Upper lobe of left lung (tissue), 6 donors: ENCODE measurements at regions not wholly inside any gene's neighbourhood (a gene's known extent, or its start where the extent isn't known, plus 50 kb on each side); places are given as distances from the start of the nearest gene placed in this dataset.
A peak's percentile ranks its signal among the peaks of the same experiment; 100 is the strongest.

Experiments used
- ATAC-seq, 2 donors: fragments of 200-7000 bp; cut with Tn5 transposase; one replicate each; pipeline ENCODE4 v1.9.1; 2022; ENCODE audit warnings: mild to moderate bottlenecking in 2 of 2, moderate library complexity in 2 of 2; ENCODE audit not compliant: low FRiP score in 2 of 2
- DNase-seq, 2 donors: peaks; one replicate each; pipeline ENCODE4 v3.0.0-alpha.2; 2019 to 2020
- H3K27ac ChIP-seq, 4 donors: fragments of 200-600 bp; sonication (generic); one replicate each; pipeline ENCODE4 v1.5.1; 2016 to 2019
- H3K27me3 ChIP-seq, 4 donors: fragments of 200-600 bp; sonication (generic); one replicate each; pipeline ENCODE4 v1.5.1; 2017 to 2019
- H3K36me3 ChIP-seq, 4 donors: fragments of 200-600 bp; sonication (generic); one replicate each; pipeline ENCODE4 v1.5.1; 2016 to 2019
- H3K4me1 ChIP-seq, 4 donors: fragments of 200-600 bp; sonication (generic); one replicate each; pipeline ENCODE4 v1.5.1; 2018 to 2019
- H3K4me3 ChIP-seq, 4 donors: fragments of 200-600 bp; sonication (generic); one replicate each; pipeline ENCODE4 v1.5.1; 2017 to 2019; ENCODE audit warnings: mild to moderate bottlenecking in 2 of 4, moderate library complexity in 1 of 4
- H3K9me3 ChIP-seq, 4 donors: fragments of 200-600 bp; sonication (generic); one replicate each; pipeline ENCODE4 v1.5.1; 2018 to 2019
- CTCF ChIP-seq, 6 experiments: fragments of 450-650 bp in 4 of 6; fragments of 200-600 bp in 2 of 6; sonication (generic) in 2 of 6; IDR thresholded peaks; one replicate each; pipeline ENCODE4 v1.5.1; 2016 to 2019; ENCODE audit warnings: antibody characterized with exemption in 6 of 6
- EP300 ChIP-seq, 4 donors: sonication (generic); formaldehyde crosslinking; IDR thresholded peaks; one replicate each; pipeline ENCODE4 v1.5.1; 2017; ENCODE audit warnings: antibody characterized with exemption in 4 of 4, control low read depth in 2 of 4
- POLR2A ChIP-seq, 4 donors: fragments of 450-650 bp; IDR thresholded peaks; one replicate each; pipeline ENCODE4 v1.5.1; 2016 to 2017; ENCODE audit warnings: antibody characterized with exemption in 4 of 4, mild to moderate bottlenecking in 2 of 4
- POLR2AphosphoS5 ChIP-seq, 2 donors: sonication (generic); formaldehyde crosslinking; IDR thresholded peaks; one replicate each; pipeline ENCODE4 v1.5.1; 2017; ENCODE audit warnings: antibody characterized with exemption in 2 of 2
- WGBS, 2 donors: methylation state at CpG; one replicate each; pipeline ENCODE4 v1.1.5; 2017 to 2018; 5-methylcytosine and 5-hydroxymethylcytosine counted together
- donor health status: DM: no; HTN: no; CAD: no; lungs with moderate emphysema.
- donor health status: DM: no; HTN: yes; CAD: no; lungs with severe emphysema.

GRCh38 chr9:27653246-27653645 is 80.0 kb upstream of the C9orf72 start:
- no peak for ATAC-seq
- no peak overlapping the region for H3K27ac ChIP-seq

DNA sequence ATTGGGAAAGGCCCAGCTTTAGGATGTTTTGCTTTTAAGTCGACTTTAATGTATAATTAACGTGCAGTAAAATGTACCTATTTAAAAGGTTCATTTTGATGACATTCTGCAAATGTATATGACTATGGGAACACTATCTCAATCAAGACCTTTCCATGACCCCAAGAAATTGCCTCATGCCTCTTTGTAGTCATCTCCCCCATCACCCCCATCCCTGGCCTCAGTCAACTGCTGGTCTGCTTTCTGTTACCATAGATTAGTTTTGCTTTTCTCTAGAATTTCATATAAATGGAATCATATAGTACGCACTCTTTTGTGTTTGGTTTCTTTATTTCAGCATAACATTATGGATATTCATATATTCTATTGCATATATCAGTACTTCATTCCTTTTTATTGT is 80.7 kb upstream of the C9orf72 start:
- no peaks in the 10 kb centered on the region for H3K36me3 ChIP-seq
- TF ChIP-seq POLR2A (IDR thresholded peaks at IDR 0.05): no peak
- TF ChIP-seq CTCF (IDR thresholded peaks at IDR 0.05): no peak
- TF ChIP-seq POLR2AphosphoS5 (IDR thresholded peaks at IDR 0.05): no peak
- no peak for TF ChIP-seq EP300 (IDR thresholded peaks at IDR 0.05)
- H3K4me1 ChIP-seq: no peaks in the 10 kb centered on the region
- DNase-seq (no peak), ATAC-seq (no peak)
- no peaks in the 10 kb centered on the region for H3K9me3 ChIP-seq
- H3K4me3 ChIP-seq: no peak overlapping the region
- WGBS, 2 donors: 79 to 92% methylated on average over 3 of the region's 3 CpGs
- no peaks in the 10 kb centered on the region for H3K27me3 ChIP-seq
- H3K27ac ChIP-seq: no peak overlapping the region

More at GRCh38 chr9:27653246-27653645, 80.0 kb upstream of the C9orf72 start:
- no peaks in the 10 kb centered on the region for H3K36me3 ChIP-seq
- H3K27me3 ChIP-seq: no peaks in the 10 kb centered on the region
- H3K4me1 ChIP-seq: no peaks in the 10 kb centered on the region
- no peak overlapping the region for H3K4me3 ChIP-seq
- H3K9me3 ChIP-seq: no peaks in the 10 kb centered on the region
- TF ChIP-seq EP300 (IDR thresholded peaks at IDR 0.05) (no peak), POLR2AphosphoS5 (IDR thresholded peaks at IDR 0.05) (no peak), POLR2A (IDR thresholded peaks at IDR 0.05) (no peak), CTCF (IDR thresholded peaks at IDR 0.05) (no peak)
- DNase-seq: no peak
- WGBS, 2 donors: 70 to 76% methylated on average over 1 of the region's 1 CpG

DNA sequence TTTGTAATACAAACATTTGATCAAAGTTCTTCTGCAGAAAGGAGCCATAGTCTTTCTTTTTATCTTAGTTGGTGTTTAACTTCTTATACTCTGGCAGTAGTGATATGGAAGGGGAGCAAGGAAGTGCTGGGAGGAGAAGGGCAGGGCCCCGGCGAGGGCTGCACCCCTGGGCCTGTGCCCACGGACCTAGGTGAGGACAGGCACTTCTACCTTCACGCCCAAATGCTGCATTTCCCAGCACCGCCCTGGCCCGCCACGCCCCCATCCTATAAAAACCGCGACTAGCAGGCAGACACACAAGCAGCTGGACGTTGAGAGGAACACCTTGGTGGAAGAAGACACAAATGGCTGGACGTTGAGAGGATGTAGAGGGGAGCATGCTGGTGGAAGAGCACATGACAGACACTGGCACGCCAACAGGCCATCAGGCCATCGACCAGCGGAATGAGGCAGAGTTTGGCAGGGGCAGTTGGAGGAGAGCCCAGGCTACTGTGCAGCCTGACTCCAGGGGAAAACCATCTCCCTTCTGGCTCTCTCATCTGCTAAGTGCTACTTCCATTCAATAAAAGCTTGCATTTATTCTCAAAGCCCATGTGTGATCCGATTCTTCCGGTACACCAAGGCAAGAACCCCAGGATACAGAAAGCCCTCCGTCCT is 81.5 kb upstream of the C9orf72 start:
- Histone ChIP-seq H3K36me3 (no peaks in the 10 kb centered on the region), H3K4me1 (no peaks in the 10 kb centered on the region), H3K27me3 (no peaks in the 10 kb centered on the region), H3K9me3 (no peaks in the 10 kb centered on the region), H3K27ac (no peak overlapping the region), H3K4me3 (no peak overlapping the region)
- DNase-seq (peak in 1 of 2 donors; percentile 64), ATAC-seq (no peak)
- 78 to 79% methylated on average over 12 to 17 of the region's 17 CpGs for WGBS, 2 donors
- TF ChIP-seq POLR2A (IDR thresholded peaks at IDR 0.05) (no peak), EP300 (IDR thresholded peaks at IDR 0.05) (no peak), CTCF (IDR thresholded peaks at IDR 0.05) (no peak), POLR2AphosphoS5 (IDR thresholded peaks at IDR 0.05) (no peak)

GRCh38 chr9:27655441-27655840 is 82.2 kb upstream of the C9orf72 start:
- no peak for DNase-seq
- ATAC-seq: peak in 1 of 2 donors; percentile 21
- Histone ChIP-seq H3K27me3 (no peaks in the 10 kb centered on the region), H3K9me3 (no peaks in the 10 kb centered on the region), H3K4me3 (no peak overlapping the region), H3K36me3 (no peaks in the 10 kb centered on the region), H3K27ac (no peak overlapping the region), H3K4me1 (no peaks in the 10 kb centered on the region)
- no peak for TF ChIP-seq CTCF (IDR thresholded peaks at IDR 0.05)
- no peak for TF ChIP-seq POLR2A (IDR thresholded peaks at IDR 0.05)
- no peak for TF ChIP-seq EP300 (IDR thresholded peaks at IDR 0.05)
- no peak for TF ChIP-seq POLR2AphosphoS5 (IDR thresholded peaks at IDR 0.05)
- WGBS, 2 donors: 52 to 60% methylated on average over 2 of the region's 2 CpGs

DNA sequence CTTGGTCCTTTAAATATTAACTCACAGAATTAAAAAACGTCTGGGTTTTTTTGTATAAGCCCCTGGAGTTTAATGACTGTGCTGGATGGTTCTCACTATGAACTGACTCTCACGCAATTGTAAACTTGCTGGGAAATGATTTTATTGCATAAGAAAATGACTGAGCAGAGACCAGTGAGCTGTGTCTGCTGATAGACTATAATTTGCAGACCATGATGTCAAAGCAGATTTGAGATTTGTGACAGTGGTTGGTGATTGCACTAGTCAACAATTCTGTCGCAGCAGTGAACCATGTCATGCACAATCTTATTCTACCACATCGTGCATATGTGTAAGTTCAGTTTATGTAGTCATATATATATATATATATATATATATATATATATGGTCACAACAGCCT is 85.7 kb upstream of the C9orf72 start:
- Histone ChIP-seq H3K4me1 (no peaks in the 10 kb centered on the region), H3K9me3 (no peaks in the 10 kb centered on the region), H3K27me3 (no peaks in the 10 kb centered on the region), H3K4me3 (no peak overlapping the region), H3K36me3 (no peaks in the 10 kb centered on the region), H3K27ac (no peak overlapping the region)
- DNase-seq (no peak), ATAC-seq (no peak)
- TF ChIP-seq EP300 (IDR thresholded peaks at IDR 0.05) (no peak), POLR2A (IDR thresholded peaks at IDR 0.05) (no peak), POLR2AphosphoS5 (IDR thresholded peaks at IDR 0.05) (no peak), CTCF (IDR thresholded peaks at IDR 0.05) (no peak)
- 65 to 73% methylated on average over 4 of the region's 4 CpGs for WGBS, 2 donors
